ENCODE measurements at regions not wholly inside any gene's neighbourhood (a gene's known extent, or its start where the extent isn't known, plus 50 kb on each side); places are given as distances from the start of the nearest gene placed in this dataset.

DNA sequence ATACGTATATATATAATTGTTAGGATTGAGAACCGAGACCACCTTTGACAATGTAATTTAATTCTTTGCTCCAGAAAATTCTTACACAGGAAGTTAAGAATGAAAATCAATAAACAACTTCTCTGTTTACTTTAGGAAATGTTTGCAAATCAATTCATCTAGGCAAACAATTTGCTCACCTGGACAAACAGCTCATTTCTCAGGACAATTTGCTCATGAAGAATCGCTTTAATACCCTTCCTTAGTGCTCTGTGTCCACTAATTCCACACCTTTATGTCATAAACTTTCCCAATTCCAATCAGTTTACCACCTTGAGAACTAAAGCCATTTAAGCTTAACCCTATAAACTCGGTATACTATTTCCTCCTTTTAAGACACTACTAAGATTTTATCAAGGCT is 292.2 kb downstream of the BCHE start:
- DNase-seq, result no peak
- Mint-ChIP-seq H3K27ac (no peak overlapping the region), H3K4me3 (no peak overlapping the region), H3K4me1 (ENCODE audit: low read depth) (no peaks in the 10 kb centered on the region), H3K9me3 (peaks cover 3% of the 10 kb centered on the region), H3K36me3 (ENCODE audit: low read depth) (no peaks in the 10 kb centered on the region), H3K27me3 (no peaks in the 10 kb centered on the region)
- CTCF ChIA-PET, result no interaction called here
- intact Hi-C loops (cut with micrococcal nuclease), result no loop called here
- no peak for ATAC-seq
- TF ChIP-seq, protein P1, sequence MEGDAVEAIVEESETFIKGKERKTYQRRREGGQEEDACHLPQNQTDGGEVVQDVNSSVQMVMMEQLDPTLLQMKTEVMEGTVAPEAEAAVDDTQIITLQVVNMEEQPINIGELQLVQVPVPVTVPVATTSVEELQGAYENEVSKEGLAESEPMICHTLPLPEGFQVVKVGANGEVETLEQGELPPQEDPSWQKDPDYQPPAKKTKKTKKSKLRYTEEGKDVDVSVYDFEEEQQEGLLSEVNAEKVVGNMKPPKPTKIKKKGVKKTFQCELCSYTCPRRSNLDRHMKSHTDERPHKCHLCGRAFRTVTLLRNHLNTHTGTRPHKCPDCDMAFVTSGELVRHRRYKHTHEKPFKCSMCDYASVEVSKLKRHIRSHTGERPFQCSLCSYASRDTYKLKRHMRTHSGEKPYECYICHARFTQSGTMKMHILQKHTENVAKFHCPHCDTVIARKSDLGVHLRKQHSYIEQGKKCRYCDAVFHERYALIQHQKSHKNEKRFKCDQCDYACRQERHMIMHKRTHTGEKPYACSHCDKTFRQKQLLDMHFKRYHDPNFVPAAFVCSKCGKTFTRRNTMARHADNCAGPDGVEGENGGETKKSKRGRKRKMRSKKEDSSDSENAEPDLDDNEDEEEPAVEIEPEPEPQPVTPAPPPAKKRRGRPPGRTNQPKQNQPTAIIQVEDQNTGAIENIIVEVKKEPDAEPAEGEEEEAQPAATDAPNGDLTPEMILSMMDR (IDR thresholded peaks at IDR 0.05), result no peak
- POLR2A ChIA-PET, result no interaction called here

DNA sequence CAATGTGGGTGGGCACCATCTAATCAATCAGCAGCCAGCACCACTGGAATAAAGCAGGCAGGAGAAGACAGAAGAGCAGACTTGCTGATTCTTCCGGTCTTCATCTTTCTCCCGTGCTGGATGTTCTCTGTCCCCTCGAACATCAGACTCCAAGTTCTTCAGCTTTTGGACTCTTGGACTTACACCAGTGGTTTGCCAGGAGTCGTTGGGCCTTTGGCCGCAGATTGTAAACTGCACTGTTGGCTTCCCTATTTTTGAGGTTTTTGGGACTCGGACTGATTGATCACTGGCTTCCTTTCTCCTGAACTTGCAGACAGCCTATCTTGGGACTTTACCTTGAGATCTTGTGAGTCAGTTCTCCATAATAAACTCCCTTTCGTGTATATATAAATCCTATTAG is 292.8 kb downstream of the BCHE start:
- no peaks in the 10 kb centered on the region for H3K27me3 Mint-ChIP-seq
- no peak for DNase-seq

DNA sequence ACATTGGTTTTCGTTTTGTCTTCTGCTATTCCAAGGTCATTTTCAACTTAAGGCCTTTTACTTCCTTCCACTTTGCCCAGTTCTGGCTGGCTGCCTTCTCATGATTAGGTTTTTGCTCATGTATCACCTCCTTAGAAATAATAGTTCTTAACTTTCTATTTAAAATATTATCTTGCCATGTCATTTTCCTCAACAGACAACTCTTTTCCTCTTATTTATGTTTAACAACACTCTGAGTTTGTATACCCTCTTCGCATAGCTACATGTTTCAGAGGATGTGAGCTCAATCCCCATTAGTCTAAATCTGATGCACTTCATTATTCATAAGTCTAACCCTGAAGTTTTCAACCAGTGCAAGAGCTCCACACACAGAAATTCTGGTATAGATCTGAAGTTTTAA is 299.1 kb downstream of the BCHE start:
- no peak overlapping the region for H3K4me3 Mint-ChIP-seq
- H3K9me3 Mint-ChIP-seq, result peaks cover 4% of the 10 kb centered on the region
- POLR2A ChIA-PET, result no interaction called here
- no peaks in the 10 kb centered on the region for H3K4me1 Mint-ChIP-seq (ENCODE audit: low read depth)
- H3K27ac Mint-ChIP-seq, result no peak overlapping the region
- TF ChIP-seq, protein P1 (IDR thresholded peaks at IDR 0.05), result no peak
- H3K27me3 Mint-ChIP-seq, result no peaks in the 10 kb centered on the region
- DNase-seq (no peak), ATAC-seq (no peak)
- intact Hi-C loops (cut with micrococcal nuclease), result no loop called here
- CTCF ChIA-PET, result no interaction called here
- no peaks in the 10 kb centered on the region for H3K36me3 Mint-ChIP-seq (ENCODE audit: low read depth)

More for the DNA sequence above, 292.8 kb downstream of the BCHE start:
- CTCF ChIA-PET, result no interaction called here
- POLR2A ChIA-PET, result no interaction called here
- Mint-ChIP-seq H3K4me1 (ENCODE audit: low read depth) (no peaks in the 10 kb centered on the region), H3K4me3 (no peak overlapping the region), H3K36me3 (ENCODE audit: low read depth) (no peaks in the 10 kb centered on the region), H3K27ac (no peak overlapping the region), H3K9me3 (peaks cover 5% of the 10 kb centered on the region)
- no peak for ATAC-seq
- TF ChIP-seq, protein P1 (IDR thresholded peaks at IDR 0.05), result no peak
- intact Hi-C loops (cut with micrococcal nuclease), result no loop called here

DNA sequence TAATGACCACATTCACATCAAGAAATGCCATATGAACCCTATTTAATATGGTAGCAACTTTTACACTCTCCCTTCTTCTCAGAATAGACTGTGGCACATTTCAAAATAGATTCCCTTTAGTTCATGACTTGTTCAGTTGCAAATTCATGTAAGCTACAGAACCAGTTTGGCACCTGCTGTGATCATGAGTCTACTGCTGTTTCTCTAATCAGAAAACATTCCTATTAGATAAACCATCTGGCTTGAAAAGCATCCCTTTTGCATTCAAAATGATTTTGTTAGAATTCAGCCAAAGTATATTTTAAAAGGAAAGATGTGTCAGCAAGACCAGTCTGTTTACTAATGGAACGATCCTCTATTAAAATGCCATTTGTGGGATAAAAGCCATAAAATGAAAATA is 304.4 kb downstream of the BCHE start:
- no peaks in the 10 kb centered on the region for H3K36me3 Mint-ChIP-seq (ENCODE audit: low read depth)
- H3K4me3 Mint-ChIP-seq, result no peak overlapping the region
- no peaks in the 10 kb centered on the region for H3K4me1 Mint-ChIP-seq (ENCODE audit: low read depth)
- TF ChIP-seq, protein P1 (IDR thresholded peaks at IDR 0.05), result no peak
- no peak overlapping the region for H3K27ac Mint-ChIP-seq
- ChIA-PET POLR2A (no interaction called here), CTCF (no interaction called here)
- ATAC-seq (no peak), DNase-seq (no peak)
- no peaks in the 10 kb centered on the region for H3K27me3 Mint-ChIP-seq
- peaks cover 6% of the 10 kb centered on the region for H3K9me3 Mint-ChIP-seq
- intact Hi-C loops (cut with micrococcal nuclease), result no loop called here

DNA sequence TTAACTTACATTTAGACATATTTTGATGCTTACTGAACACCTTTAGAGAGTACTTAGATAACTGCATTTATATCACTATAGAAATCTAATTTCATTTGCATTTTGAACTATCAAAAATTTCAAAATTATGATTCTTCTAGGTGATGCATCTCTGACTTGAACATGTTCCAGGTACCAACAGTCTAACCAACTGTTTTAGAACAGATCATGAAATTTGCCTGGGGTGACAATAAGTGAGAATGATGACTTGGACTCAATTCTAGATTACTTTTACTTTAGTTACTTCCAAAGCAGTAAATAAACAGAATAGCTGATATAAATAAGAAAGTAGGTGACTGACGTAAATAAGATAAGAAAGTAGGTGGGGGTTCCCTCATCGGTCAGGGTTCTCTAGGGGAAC is 307.8 kb downstream of the BCHE start:
- ATAC-seq (no peak), DNase-seq (no peak)
- H3K27ac Mint-ChIP-seq, result no peak overlapping the region
- POLR2A ChIA-PET, result no interaction called here
- H3K36me3 Mint-ChIP-seq (ENCODE audit: low read depth), result no peaks in the 10 kb centered on the region
- CTCF ChIA-PET, result no interaction called here
- H3K27me3 Mint-ChIP-seq, result no peaks in the 10 kb centered on the region
- no peak overlapping the region for H3K4me3 Mint-ChIP-seq
- TF ChIP-seq, protein P1 (IDR thresholded peaks at IDR 0.05), result no peak
- H3K9me3 Mint-ChIP-seq, result peaks cover 5% of the 10 kb centered on the region
- no peaks in the 10 kb centered on the region for H3K4me1 Mint-ChIP-seq (ENCODE audit: low read depth)
- intact Hi-C loops (cut with micrococcal nuclease), result no loop called here
